AG09309 (cell line): ENCODE measurements at regions not wholly inside any gene's neighbourhood (a gene's known extent, or its start where the extent isn't known, plus 50 kb on each side); places are given as distances from the start of the nearest gene placed in this dataset.

ENCODE experiments used
- DNase-seq: peaks from one replicate; pipeline ENCODE4 v3.0.0-alpha.2; 2010; ENCODE audit warnings: low read depth
- H3K4me3 ChIP-seq: 2 replicates; pipeline ENCODE4 v1.5.1; 2011; ENCODE audit warnings: mild to moderate bottlenecking, low read depth, low read length, moderate library complexity; ENCODE audit not compliant: control insufficient read depth
- CTCF ChIP-seq: IDR thresholded peaks from 2 replicates; pipeline ENCODE4 v1.5.1; 2011; ENCODE audit warnings: mild to moderate bottlenecking, low read depth, low read length, inconsistent platforms; ENCODE audit not compliant: insufficient read depth, control insufficient read depth; ENCODE audit errors: missing control alignments

- TF ChIP-seq CTCF: no peak
- DNase-seq: no peak
- no peak overlapping the region for H3K4me3 ChIP-seq
These were observed 341.1 kb downstream of the RAPGEF2 start for GRCh38 chr4:159443975-159444374.

- peak; percentile 23 for DNase-seq
- no peak overlapping the region for H3K4me3 ChIP-seq
- TF ChIP-seq CTCF: peak; percentile 36
These were observed 341.8 kb downstream of the RAPGEF2 start for GRCh38 chr4:159444678-159445077.

- DNase-seq: no peak
- no peak for TF ChIP-seq CTCF
- no peak overlapping the region for H3K4me3 ChIP-seq
These were observed 342.8 kb downstream of the RAPGEF2 start for GRCh38 chr4:159445692-159446091.

GRCh38 chr4:159446266-159446976, 343.5 kb downstream of the RAPGEF2 start:
- DNase-seq: peak; percentile 38
- peak; percentile 87 for TF ChIP-seq CTCF

GRCh38 chr4:159447296-159447695, 344.4 kb downstream of the RAPGEF2 start:
- no peak for DNase-seq
- no peak for TF ChIP-seq CTCF
- H3K4me3 ChIP-seq: no peak overlapping the region

More at GRCh38 chr4:159446266-159446976, 343.5 kb downstream of the RAPGEF2 start:
- H3K4me3 ChIP-seq: no peak overlapping the region

- no peak overlapping the region for H3K4me3 ChIP-seq
- DNase-seq: no peak
- no peak for TF ChIP-seq CTCF
These were observed 348.1 kb downstream of the RAPGEF2 start for GRCh38 chr4:159451006-159451405.
